T-helper 2 cell treated with Interferon-gamma antibody and Interleukin-4, amounts not matched to agents 5 μg/mL and 100 μg/mL, for 36 hours (primary cell): ENCODE measurements at regions not wholly inside any gene's neighbourhood (a gene's known extent, or its start where the extent isn't known, plus 50 kb on each side); places are given as distances from the start of the nearest gene placed in this dataset.
"Not testable (repeated sequence)": the region's sequence is repeated elsewhere in the genome, so short reads cannot be mapped to it uniquely, and the experiment has no call there.

ENCODE experiments used
- DNase-seq: peaks from one replicate; pipeline ENCODE4 v3.0.0; 2021; ENCODE audit warnings: low spot score
- H3K27ac Mint-ChIP-seq: one replicate; pipeline ENCODE4 v1.8.0; 2021; ENCODE audit warnings: mild to moderate bottlenecking, mixed read lengths
- H3K27me3 Mint-ChIP-seq: one replicate; pipeline ENCODE4 v1.8.0; 2021; ENCODE audit warnings: low read depth, mixed read lengths
- H3K36me3 Mint-ChIP-seq: one replicate; pipeline ENCODE4 v1.8.0; 2021; ENCODE audit warnings: low read depth, mixed read lengths
- H3K4me1 Mint-ChIP-seq: one replicate; pipeline ENCODE4 v1.8.0; 2021; ENCODE audit warnings: low read depth, mixed read lengths
- H3K4me3 Mint-ChIP-seq: one replicate; pipeline ENCODE4 v1.8.0; 2022; ENCODE audit warnings: mild to moderate bottlenecking, moderate library complexity, mixed read lengths
- H3K9me3 Mint-ChIP-seq: one replicate; pipeline ENCODE4 v1.8.0; 2021; ENCODE audit warnings: mixed read lengths

DNA sequence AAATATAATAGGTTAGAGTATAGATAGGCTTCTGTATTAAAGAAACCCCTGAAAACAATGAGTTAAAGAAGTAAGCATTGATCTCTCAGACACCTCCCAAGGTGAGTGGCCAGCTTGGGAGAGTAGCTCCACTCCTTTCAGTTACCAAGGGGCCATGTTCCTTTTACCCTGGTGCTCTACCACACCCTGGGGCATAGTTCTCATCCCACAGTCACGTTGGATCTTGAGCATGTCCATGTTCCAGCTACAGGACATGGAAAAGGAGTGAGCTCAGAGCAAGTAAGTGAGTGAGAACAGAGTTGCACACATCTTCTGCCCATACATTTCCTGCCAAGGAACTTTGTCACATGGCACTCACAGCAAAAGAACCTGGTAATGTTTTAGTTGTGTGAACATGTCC, 325.9 kb upstream of the SLC39A10 start:
- Mint-ChIP-seq H3K27me3 (no peaks in the 10 kb centered on the region), H3K36me3 (peaks cover 8% of the 10 kb centered on the region), H3K9me3 (peaks cover 20% of the 10 kb centered on the region), H3K27ac (no peak overlapping the region), H3K4me3 (no peak overlapping the region), H3K4me1 (peaks cover 2% of the 10 kb centered on the region)
- DNase-seq: no peak

DNA sequence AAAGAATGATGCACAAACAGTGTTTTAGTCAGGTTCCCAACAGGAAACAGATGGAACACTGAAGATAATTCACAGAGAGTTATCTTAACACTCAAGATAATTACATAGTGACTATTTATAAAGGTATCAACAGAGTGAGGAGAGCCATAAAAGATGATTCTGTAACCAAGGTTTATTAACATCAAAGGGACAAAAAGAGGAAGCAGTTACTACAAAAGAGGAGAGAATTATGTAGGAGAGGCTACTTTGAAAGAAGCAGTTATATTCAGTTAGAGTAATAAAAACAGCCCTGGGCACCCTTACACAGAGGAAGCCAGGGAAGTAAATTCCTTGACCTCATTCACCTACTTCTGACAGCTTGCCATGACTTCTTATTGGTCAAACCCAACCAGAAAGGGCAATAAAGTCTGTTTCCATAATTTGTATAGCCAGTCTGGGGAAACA, 326.5 kb upstream of the SLC39A10 start:
- no peak for DNase-seq
- Mint-ChIP-seq H3K9me3 (peaks cover 20% of the 10 kb centered on the region), H3K27me3 (no peaks in the 10 kb centered on the region), H3K4me3 (no peak overlapping the region), H3K4me1 (peaks cover 2% of the 10 kb centered on the region), H3K36me3 (peaks cover 8% of the 10 kb centered on the region), H3K27ac (no peak overlapping the region)

DNA sequence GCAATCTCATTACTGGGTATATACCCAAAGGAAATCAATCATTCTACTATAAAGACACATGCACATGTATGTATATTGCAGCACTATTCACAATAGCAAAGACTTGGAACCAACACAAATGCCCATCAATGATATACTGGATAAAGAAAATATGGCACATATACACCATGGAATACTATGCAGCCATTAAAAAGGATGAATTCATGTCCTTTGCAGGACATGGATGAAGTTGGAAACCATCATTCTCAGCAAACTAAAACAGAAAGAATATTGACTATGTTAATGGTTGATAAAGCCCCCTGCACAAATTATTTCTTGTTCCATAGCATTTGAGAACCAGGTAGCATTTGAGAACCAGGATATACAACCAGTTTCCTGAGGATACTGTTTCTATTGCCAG, 327.2 kb upstream of the SLC39A10 start:
- not testable (repeated sequence) for H3K27ac Mint-ChIP-seq, H3K27me3 Mint-ChIP-seq, H3K4me1 Mint-ChIP-seq, H3K36me3 Mint-ChIP-seq, DNase-seq, H3K4me3 Mint-ChIP-seq
- H3K9me3 Mint-ChIP-seq: peaks cover 24% of the 10 kb centered on the region

DNA sequence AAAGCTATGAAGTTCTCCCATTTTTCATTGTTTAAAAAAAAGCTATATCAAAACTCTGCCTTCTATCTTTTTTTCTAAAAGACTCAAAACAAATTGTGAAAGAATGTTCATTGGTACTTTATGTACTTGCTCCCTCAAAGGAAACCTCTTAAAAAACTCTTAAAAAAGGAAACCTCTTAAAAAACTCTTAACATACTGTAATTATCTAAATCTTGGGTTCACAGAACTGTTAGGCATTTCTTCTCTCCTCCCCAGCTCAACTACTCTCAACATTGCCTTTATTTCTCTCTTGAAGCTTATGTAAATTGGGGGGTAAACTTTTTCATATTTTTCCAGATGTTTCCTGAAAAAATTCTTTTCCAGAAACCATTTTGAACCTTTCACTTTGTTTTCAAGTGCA, 330.5 kb upstream of the SLC39A10 start:
- Mint-ChIP-seq H3K4me1 (peaks cover 3% of the 10 kb centered on the region), H3K9me3 (peaks cover 29% of the 10 kb centered on the region), H3K27ac (no peak overlapping the region), H3K27me3 (no peaks in the 10 kb centered on the region), H3K36me3 (peaks cover 10% of the 10 kb centered on the region), H3K4me3 (no peak overlapping the region)
- DNase-seq: no peak

DNA sequence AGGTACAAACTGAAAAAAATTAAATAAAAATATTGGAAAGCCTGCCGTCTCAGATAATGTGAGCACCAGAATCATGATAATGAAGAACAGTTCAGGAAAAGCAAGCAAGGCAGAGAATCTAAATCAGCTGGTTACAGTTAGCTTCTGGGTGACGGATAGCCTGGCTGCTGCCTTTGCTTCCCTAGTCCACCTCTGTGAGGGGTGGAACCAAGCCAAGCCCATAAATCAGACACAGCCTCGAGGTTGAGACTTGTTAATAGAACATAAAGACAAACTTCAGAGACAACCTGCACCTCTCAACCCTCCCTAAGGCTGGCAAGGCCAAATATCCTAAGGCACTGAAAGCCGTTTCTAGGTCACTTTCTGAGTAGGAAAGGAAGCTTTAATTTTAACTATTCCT, 334.7 kb upstream of the SLC39A10 start:
- Mint-ChIP-seq H3K4me3 (no peak overlapping the region), H3K36me3 (peaks cover 10% of the 10 kb centered on the region), H3K9me3 (peaks cover 19% of the 10 kb centered on the region), H3K27ac (no peak overlapping the region), H3K27me3 (no peaks in the 10 kb centered on the region), H3K4me1 (peaks cover 22% of the 10 kb centered on the region)
- no peak for DNase-seq

DNA sequence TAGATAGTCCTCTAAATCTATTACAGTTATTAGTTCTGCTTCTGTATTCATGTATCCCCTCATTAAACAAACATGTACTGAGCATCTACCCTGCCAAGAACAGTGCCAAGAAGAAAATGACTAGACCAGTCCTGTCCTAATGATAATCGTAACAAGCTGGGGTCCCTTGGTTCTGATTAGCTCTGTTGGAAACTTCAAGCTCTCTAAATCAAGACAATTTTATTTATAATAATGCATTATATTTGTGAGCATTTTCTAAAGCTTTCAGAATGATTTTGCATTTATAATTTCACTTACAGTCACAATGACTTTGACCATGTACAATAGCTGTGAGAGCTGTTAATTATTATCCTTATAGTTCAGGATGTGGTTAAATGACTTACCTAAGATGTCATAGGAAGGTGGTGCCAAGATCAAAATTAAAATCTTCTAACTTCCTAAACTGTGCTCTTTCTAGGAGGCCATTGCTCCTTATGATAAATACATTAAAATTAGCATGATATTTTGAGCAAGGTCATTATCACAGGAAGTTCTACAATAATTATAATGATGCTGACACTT, 336.5 kb upstream of the SLC39A10 start:
- no peak overlapping the region for H3K4me3 Mint-ChIP-seq
- peaks cover 2% of the 10 kb centered on the region for H3K27me3 Mint-ChIP-seq
- H3K36me3 Mint-ChIP-seq: peaks cover 8% of the 10 kb centered on the region
- DNase-seq: no peak
- H3K27ac Mint-ChIP-seq: no peak overlapping the region
- H3K4me1 Mint-ChIP-seq: peaks cover 24% of the 10 kb centered on the region
- H3K9me3 Mint-ChIP-seq: peaks cover 19% of the 10 kb centered on the region

DNA sequence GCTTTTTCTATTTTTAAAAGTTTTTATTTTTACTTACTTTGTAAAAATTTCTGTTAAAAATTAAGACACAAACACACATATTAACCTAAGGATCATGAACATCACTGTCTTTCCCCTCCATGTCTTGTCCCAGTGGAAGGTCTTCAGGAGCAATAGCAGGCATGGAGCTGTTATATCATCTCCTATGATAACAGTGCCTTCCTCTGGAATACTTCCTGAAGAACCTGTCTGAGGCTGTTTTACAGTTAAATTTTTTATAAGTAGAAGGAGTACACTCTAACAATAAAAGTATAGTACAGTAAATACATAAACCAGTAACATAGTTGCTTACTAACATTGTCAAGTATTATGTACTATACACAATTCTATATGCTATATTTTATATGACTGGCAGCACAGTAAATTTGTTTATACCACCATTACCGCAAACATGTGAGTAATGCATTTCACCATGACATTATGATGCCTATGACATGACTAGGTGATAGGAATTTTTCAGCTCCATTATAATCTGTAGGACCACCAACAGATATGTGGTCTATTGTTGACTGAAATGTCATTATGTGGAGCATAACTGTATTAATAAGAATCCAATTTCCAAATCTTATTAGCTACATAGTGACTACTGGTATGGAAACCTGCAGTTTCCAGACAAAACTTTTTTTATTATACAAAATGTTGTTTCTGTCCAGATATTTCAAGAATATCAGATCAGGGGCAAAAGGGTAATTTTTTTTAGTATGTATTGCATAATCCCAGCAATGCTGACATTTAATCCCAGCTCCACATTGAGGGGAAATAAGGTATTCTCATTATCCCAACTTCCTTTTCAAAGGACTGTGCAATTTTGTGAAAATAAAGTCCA, 337.2 kb upstream of the SLC39A10 start:
- peaks cover 8% of the 10 kb centered on the region for H3K36me3 Mint-ChIP-seq
- DNase-seq: no peak
- H3K27ac Mint-ChIP-seq: no peak overlapping the region
- peaks cover 12% of the 10 kb centered on the region for H3K9me3 Mint-ChIP-seq
- peaks cover 2% of the 10 kb centered on the region for H3K27me3 Mint-ChIP-seq
- H3K4me3 Mint-ChIP-seq: no peak overlapping the region
- H3K4me1 Mint-ChIP-seq: peaks cover 24% of the 10 kb centered on the region

DNA sequence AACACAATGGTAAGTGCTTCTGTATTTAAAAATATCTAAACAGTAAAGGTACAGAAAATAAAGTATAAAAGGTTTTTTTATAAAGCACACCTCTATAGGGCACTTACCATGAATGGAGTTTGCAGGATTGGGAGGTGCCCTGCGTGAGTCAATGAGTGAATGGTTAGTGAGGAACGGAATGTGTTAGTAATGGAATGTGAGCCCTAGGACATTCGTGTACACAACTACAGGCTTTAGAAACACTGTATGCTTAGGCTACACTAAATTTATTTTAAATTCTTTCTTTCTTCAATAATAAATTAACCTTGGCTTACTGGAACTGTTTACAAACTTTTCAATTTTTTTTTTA, 337.9 kb upstream of the SLC39A10 start:
- DNase-seq: no peak
- peaks cover 26% of the 10 kb centered on the region for H3K4me1 Mint-ChIP-seq
- H3K27me3 Mint-ChIP-seq: peaks cover 2% of the 10 kb centered on the region
- H3K27ac Mint-ChIP-seq: no peak overlapping the region
- no peak overlapping the region for H3K4me3 Mint-ChIP-seq
- H3K36me3 Mint-ChIP-seq: peaks cover 3% of the 10 kb centered on the region
- H3K9me3 Mint-ChIP-seq: peaks cover 6% of the 10 kb centered on the region

DNA sequence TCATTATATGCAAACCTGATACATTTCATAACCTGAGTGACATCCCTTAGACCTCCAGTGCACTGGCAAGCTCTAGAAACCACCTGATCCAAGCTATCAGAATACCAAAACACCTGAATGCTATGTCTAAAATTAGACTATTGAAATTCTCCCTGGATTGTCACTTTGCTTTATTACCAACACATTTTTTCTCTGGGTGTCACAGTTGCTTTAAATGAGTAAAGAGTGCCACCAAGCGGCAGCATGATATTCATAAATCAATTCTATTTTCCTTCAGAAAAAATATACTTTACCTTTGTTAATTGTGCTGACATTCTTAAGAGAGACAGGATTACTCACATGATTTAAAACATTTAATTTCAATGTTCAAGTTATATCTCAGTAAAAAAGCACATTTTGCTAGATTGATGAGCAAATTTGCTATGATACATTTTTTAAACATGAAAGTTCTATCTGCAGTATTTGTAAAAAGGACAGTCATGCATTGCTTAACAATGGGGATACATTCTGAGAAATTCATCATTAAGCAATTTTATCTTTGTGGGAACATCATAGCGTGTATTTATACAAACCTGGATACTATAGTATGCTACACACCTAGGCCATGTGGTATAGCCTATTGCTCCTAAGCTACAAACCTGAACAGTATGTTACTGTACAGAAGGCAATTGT, 338.4 kb upstream of the SLC39A10 start:
- H3K4me1 Mint-ChIP-seq: peaks cover 27% of the 10 kb centered on the region
- peaks cover 2% of the 10 kb centered on the region for H3K27me3 Mint-ChIP-seq
- no peak overlapping the region for H3K4me3 Mint-ChIP-seq

DNA sequence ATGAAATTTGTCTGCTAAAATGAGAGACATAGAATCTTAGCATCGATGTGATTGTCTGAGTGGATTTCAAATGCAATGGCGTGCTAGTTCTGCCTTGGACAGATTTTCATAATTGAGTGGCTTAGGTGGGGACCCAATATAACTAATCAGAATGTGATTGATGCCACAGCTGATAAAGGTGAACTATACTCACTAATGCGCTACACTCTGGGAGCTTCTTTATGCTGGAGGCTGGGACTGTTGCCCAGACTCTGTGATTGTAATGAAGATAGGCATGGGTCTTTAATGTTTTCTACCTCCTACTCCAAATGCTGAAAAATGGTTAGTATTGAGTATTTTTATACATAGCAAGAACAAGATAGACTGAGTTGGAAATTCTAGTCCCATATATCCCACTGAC, 339.5 kb upstream of the SLC39A10 start:
- H3K4me3 Mint-ChIP-seq: no peak overlapping the region
- H3K36me3 Mint-ChIP-seq: no peaks in the 10 kb centered on the region
- no peak for DNase-seq
- H3K27me3 Mint-ChIP-seq: peaks cover 2% of the 10 kb centered on the region
- H3K9me3 Mint-ChIP-seq: no peaks in the 10 kb centered on the region
- peaks cover 27% of the 10 kb centered on the region for H3K4me1 Mint-ChIP-seq
- no peak overlapping the region for H3K27ac Mint-ChIP-seq

More for the DNA sequence above, 338.4 kb upstream of the SLC39A10 start:
- H3K36me3 Mint-ChIP-seq: peaks cover 1% of the 10 kb centered on the region
- DNase-seq: peak; percentile 13
- H3K9me3 Mint-ChIP-seq: peaks cover under 1% of the 10 kb centered on the region
- no peak overlapping the region for H3K27ac Mint-ChIP-seq

DNA sequence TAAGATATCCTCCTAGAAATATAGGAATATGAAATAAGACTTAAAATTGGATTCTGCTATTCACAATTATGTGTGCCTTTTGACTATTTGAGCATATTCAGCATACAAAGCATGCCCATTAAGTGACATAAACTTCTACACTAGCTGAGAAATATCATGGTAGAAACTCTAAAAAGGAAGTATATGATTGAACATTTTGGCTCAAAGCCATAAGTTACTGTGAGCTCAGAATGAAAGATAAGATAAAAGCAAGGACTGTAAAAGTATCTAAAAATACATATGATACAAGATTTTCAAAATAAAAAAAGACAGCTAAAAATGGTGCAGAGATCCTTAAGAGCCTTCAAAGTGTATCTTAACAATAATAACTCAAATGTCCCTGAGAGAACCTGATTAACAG, 340.5 kb upstream of the SLC39A10 start:
- no peaks in the 10 kb centered on the region for H3K36me3 Mint-ChIP-seq
- H3K27me3 Mint-ChIP-seq: peaks cover 4% of the 10 kb centered on the region
- H3K9me3 Mint-ChIP-seq: no peaks in the 10 kb centered on the region
- DNase-seq: no peak
- H3K4me3 Mint-ChIP-seq: no peak overlapping the region
- peaks cover 25% of the 10 kb centered on the region for H3K4me1 Mint-ChIP-seq
- no peak overlapping the region for H3K27ac Mint-ChIP-seq

DNA sequence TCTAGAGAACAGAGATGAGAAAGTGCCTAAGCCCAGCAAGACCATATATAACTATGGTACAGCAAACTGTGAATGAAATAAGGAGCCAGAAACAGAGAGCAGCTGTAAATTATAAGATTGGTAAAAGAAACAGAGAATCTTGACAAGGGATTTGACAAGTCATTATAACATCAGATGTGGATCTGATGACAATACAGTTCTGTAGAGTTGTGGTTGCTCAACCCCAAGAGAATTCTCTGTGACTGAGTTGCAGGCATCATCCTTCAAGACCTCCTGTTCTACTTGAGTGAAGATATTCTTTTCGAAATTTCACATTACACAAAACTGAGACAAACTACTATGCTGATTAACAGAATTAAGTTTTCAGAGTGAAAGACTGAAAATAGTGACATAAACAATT, 343.1 kb upstream of the SLC39A10 start:
- H3K4me3 Mint-ChIP-seq: no peak overlapping the region
- H3K36me3 Mint-ChIP-seq: no peaks in the 10 kb centered on the region
- H3K27me3 Mint-ChIP-seq: peaks cover 8% of the 10 kb centered on the region
- no peaks in the 10 kb centered on the region for H3K9me3 Mint-ChIP-seq
- no peak overlapping the region for H3K27ac Mint-ChIP-seq
- H3K4me1 Mint-ChIP-seq: peaks cover 15% of the 10 kb centered on the region
- DNase-seq: no peak

DNA sequence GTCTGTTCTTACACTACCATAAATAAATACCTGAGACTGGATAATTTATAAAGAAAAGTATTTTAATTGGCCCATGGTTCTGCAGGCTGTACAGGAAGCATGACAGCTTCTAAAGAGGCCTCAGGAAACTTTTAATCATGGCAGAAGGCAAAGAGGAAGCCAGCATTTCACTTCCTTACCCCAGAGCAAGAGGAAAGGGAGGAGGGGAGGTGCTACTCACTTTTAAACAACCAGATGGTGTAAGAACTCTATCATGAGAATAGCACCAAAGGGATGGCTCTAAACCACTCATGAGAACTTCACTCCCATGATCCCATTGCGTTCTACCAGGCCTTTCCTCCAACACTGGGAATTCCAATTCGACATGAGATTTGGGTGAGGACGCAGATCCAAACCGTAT, 344.4 kb upstream of the SLC39A10 start:
- peaks cover 8% of the 10 kb centered on the region for H3K27me3 Mint-ChIP-seq
- DNase-seq: no peak

DNA sequence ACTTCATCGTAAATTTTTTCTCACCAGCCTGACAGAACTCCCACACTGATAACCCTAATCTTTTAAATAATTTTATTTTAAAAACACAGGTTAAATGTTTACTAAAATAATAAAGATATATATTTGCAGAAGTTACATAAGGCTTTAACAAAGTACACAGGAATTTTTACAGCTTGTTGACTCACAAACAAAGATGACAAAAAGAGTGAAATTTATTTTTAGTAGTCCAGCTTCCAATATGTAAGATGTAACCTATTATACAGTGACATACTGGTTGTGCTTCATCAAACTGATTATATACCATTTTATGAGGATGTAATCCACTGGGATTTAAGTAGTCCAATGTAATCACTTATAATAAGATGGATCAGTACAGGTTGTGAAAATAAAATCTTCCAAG, 348.9 kb upstream of the SLC39A10 start:
- no peak for DNase-seq
- H3K9me3 Mint-ChIP-seq: no peaks in the 10 kb centered on the region
- peaks cover 6% of the 10 kb centered on the region for H3K27me3 Mint-ChIP-seq
- no peak overlapping the region for H3K27ac Mint-ChIP-seq
- H3K4me3 Mint-ChIP-seq: no peak overlapping the region
- H3K36me3 Mint-ChIP-seq: no peaks in the 10 kb centered on the region
- no peaks in the 10 kb centered on the region for H3K4me1 Mint-ChIP-seq

More for the DNA sequence above, 344.4 kb upstream of the SLC39A10 start:
- H3K4me3 Mint-ChIP-seq: no peak overlapping the region
- no peak overlapping the region for H3K27ac Mint-ChIP-seq
- H3K4me1 Mint-ChIP-seq: peaks cover 7% of the 10 kb centered on the region
- H3K9me3 Mint-ChIP-seq: no peaks in the 10 kb centered on the region
- H3K36me3 Mint-ChIP-seq: no peaks in the 10 kb centered on the region
